ENCODE measurements at regions not wholly inside any gene's neighbourhood (a gene's known extent, or its start where the extent isn't known, plus 50 kb on each side); places are given as distances from the start of the nearest gene placed in this dataset.

DNA sequence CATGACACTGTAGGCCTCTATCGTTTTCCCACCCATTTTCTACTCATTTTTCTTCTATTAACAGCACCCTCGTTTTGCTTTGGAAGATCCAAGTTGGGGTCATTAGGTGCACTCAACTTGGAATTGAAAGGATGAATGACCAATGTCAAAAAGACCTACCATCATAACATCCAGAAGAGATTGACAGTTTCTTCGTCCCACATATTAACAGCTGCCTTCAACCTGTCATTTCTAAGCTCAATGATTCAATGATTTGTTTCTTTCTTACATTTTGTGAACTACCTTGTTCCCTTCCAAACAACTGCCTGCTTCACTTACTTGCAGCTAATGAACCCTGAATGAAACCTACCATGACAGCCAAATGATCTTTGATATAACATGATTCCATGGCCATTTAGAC is 224.0 kb upstream of the KCNH7 start:
- intact Hi-C loops (cut with DNase I): no loop called here

GRCh38 chr2:163046615-163047014 is 208.0 kb upstream of the KCNH7 start:
- no peak overlapping the region for H3K27ac ChIP-seq
- no peaks in the 10 kb centered on the region for H3K9me3 ChIP-seq (replicated peaks in 1 of 3)
- no peaks in the 10 kb centered on the region for H3K36me3 ChIP-seq (replicated peaks in 1 of 2)
- TF ChIP-seq CTCF (IDR thresholded peaks at IDR 0.05) (no peak), POLR2A (IDR thresholded peaks at IDR 0.05) (no peak)
- 74 to 82% (median 80%) methylated on average over 2 of the region's 2 CpGs for WGBS, 4 donors
- DNase-seq: no peak
- H3K4me3 ChIP-seq: no peak overlapping the region
- H3K27me3 ChIP-seq: no peaks in the 10 kb centered on the region
- intact Hi-C loops (cut with DNase I): no loop called here
- H3K4me1 ChIP-seq (replicated peaks in 1 of 2): no peaks in the 10 kb centered on the region

More for the DNA sequence above, 224.0 kb upstream of the KCNH7 start:
- no peak overlapping the region for H3K27ac ChIP-seq
- no peaks in the 10 kb centered on the region for H3K9me3 ChIP-seq (replicated peaks in 1 of 3)
- WGBS, 4 donors: 59 to 73% (median 65%) methylated on average over 3 of the region's 3 CpGs
- TF ChIP-seq CTCF (IDR thresholded peaks at IDR 0.05) (no peak), POLR2A (IDR thresholded peaks at IDR 0.05) (no peak)
- H3K4me3 ChIP-seq: no peak overlapping the region
- no peaks in the 10 kb centered on the region for H3K4me1 ChIP-seq (replicated peaks in 1 of 2)
- DNase-seq: no peak
- no peaks in the 10 kb centered on the region for H3K27me3 ChIP-seq
- H3K36me3 ChIP-seq (replicated peaks in 1 of 2): no peaks in the 10 kb centered on the region

DNA sequence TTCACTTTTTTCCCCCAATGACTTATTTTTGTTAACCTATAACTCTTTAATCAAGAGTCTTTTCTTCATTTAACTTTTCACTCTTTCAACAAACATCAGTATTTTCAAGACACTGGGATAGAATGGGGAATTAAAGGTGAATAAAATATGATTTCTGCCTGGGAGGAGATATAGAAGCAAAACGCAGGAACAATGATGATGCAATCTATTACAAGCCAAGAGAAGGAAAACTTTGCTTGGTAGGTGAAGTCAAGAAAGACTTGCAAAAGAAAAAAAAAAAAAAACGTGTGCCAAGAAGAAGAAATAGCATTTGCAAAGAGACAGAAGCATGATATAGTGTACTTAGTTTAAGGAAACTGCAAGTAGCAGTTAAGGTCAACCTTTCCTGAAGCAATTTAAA is 207.3 kb upstream of the KCNH7 start:
- no peaks in the 10 kb centered on the region for H3K36me3 ChIP-seq (replicated peaks in 1 of 2)
- DNase-seq: no peak
- intact Hi-C loops (cut with DNase I): no loop called here
- H3K4me1 ChIP-seq (replicated peaks in 1 of 2): no peaks in the 10 kb centered on the region
- H3K27ac ChIP-seq: no peak overlapping the region
- no peaks in the 10 kb centered on the region for H3K27me3 ChIP-seq
- no peaks in the 10 kb centered on the region for H3K9me3 ChIP-seq (replicated peaks in 1 of 3)
- no peak for TF ChIP-seq CTCF (IDR thresholded peaks at IDR 0.05)
- TF ChIP-seq POLR2A (IDR thresholded peaks at IDR 0.05): no peak
- no peak overlapping the region for H3K4me3 ChIP-seq
- WGBS, 4 donors: 38 to 44% (median 38%) methylated on average over 2 of the region's 2 CpGs

DNA sequence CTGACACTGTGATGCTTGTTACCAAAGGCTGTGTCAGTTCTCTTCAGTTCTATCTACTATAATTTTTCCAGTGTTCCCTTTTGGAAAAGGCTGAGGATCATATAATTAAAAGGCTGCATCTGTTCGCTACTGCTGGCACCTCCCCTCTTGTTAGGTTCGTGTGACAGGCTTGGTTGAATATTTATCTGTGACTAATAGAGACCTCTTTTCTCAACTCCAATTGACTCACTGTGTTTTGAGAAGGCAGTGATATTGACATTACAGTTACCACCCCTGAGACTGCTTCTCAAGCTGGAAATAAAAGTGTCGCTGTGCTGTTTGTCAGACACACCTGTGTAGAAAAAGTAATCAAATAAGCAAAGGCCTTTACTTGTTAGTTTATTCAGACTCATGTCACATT is 205.5 kb upstream of the KCNH7 start:
- Histone ChIP-seq H3K27ac (no peak overlapping the region), H3K4me1 (replicated peaks in 1 of 2) (no peaks in the 10 kb centered on the region), H3K27me3 (no peaks in the 10 kb centered on the region), H3K9me3 (replicated peaks in 1 of 3) (no peaks in the 10 kb centered on the region), H3K36me3 (replicated peaks in 1 of 2) (no peaks in the 10 kb centered on the region), H3K4me3 (no peak overlapping the region)
- intact Hi-C loops (cut with DNase I): no loop called here
- WGBS, 4 donors: 54 to 74% (median 70%) methylated on average over 3 of the region's 3 CpGs
- TF ChIP-seq CTCF (IDR thresholded peaks at IDR 0.05): no peak
- no peak for TF ChIP-seq POLR2A (IDR thresholded peaks at IDR 0.05)
- DNase-seq: no peak
